Suppressor macrophage (primary cell): ENCODE measurements at regions not wholly inside any gene's neighbourhood (a gene's known extent, or its start where the extent isn't known, plus 50 kb on each side); places are given as distances from the start of the nearest gene placed in this dataset.

Source experiments
- DNase-seq, 4 experiments: peaks; one replicate each; pipeline ENCODE4 v3.0.0-alpha.2; 2020 to 2022

GRCh38 chr13:107907065-107907805 lies 308.1 kb downstream of the LIG4 start:
- DNase-seq: no peak

- DNase-seq: no peak
Observed at GRCh38 chr13:107906131-107906530, 309.2 kb downstream of the LIG4 start.

- no peak for DNase-seq
Observed at GRCh38 chr13:107901996-107902562, 313.3 kb downstream of the LIG4 start.

- no peak for DNase-seq
Observed at GRCh38 chr13:107901230-107901629, 314.1 kb downstream of the LIG4 start.

- no peak for DNase-seq
Observed at GRCh38 chr13:107900775-107901174, 314.6 kb downstream of the LIG4 start.

- no peak for DNase-seq
Observed at GRCh38 chr13:107886118-107886517, 329.2 kb downstream of the LIG4 start.

GRCh38 chr13:107884564-107884963 lies 330.8 kb downstream of the LIG4 start:
- DNase-seq: no peak

- DNase-seq: no peak
Observed at GRCh38 chr13:107883561-107884175, 331.7 kb downstream of the LIG4 start.

- DNase-seq: no peak
Observed at GRCh38 chr13:107882708-107883560, 332.4 kb downstream of the LIG4 start.

- no peak for DNase-seq
Observed at GRCh38 chr13:107881362-107881761, 334.0 kb downstream of the LIG4 start.

GRCh38 chr13:107874456-107874855 lies 340.9 kb downstream of the LIG4 start:
- no peak for DNase-seq

GRCh38 chr13:107873926-107874325 lies 341.4 kb downstream of the LIG4 start:
- DNase-seq: no peak

GRCh38 chr13:107870400-107870799 lies 344.9 kb downstream of the LIG4 start:
- no peak for DNase-seq

- DNase-seq: no peak
Observed at GRCh38 chr13:107867701-107868661, 347.4 kb downstream of the LIG4 start.

- no peak for DNase-seq
Observed at GRCh38 chr13:107866941-107867623, 348.3 kb downstream of the LIG4 start.

GRCh38 chr13:107866032-107866940 lies 349.1 kb downstream of the LIG4 start:
- no peak for DNase-seq

- no peak for DNase-seq
Observed at GRCh38 chr13:107865643-107866031, 349.7 kb downstream of the LIG4 start.

- no peak for DNase-seq
Observed at GRCh38 chr13:107865318-107865575, 350.1 kb downstream of the LIG4 start.

- DNase-seq: peak; percentile 2 to 25 (median 18)
Observed at GRCh38 chr13:107864543-107865317, 350.6 kb downstream of the LIG4 start.

- DNase-seq: no peak
Observed at GRCh38 chr13:107860284-107860683, 355.1 kb downstream of the LIG4 start.
